ENCODE measurements at regions not wholly inside any gene's neighbourhood (a gene's known extent, or its start where the extent isn't known, plus 50 kb on each side); places are given as distances from the start of the nearest gene placed in this dataset.
"Not testable (repeated sequence)": the region's sequence is repeated elsewhere in the genome, so short reads cannot be mapped to it uniquely, and the experiment has no call there.

- peak; percentile 3 to 31 for DNase-seq (ENCODE audit: low read depth in 2 of 2)
Observed at GRCh38 chr11:122202951-122203456, 87.0 kb upstream of the BLID start.

- no peak for DNase-seq (ENCODE audit: low read depth in 2 of 2)
Observed at GRCh38 chr11:122202161-122202950, 86.3 kb upstream of the BLID start.

- no peak for DNase-seq (ENCODE audit: low read depth in 2 of 2)
Observed at GRCh38 chr11:122201106-122201505, 85.1 kb upstream of the BLID start.

GRCh38 chr11:122199661-122200060 lies 83.6 kb upstream of the BLID start:
- no peak for DNase-seq (ENCODE audit: low read depth in 2 of 2)

- no peak for DNase-seq (ENCODE audit: low read depth in 2 of 2)
Observed at GRCh38 chr11:122198291-122198983, 82.4 kb upstream of the BLID start.

- DNase-seq (ENCODE audit: low read depth in 2 of 2): no peak
Observed at GRCh38 chr11:122197066-122197987, 81.3 kb upstream of the BLID start.

- DNase-seq (ENCODE audit: low read depth in 2 of 2): no peak
Observed at GRCh38 chr11:122195790-122196189, 79.8 kb upstream of the BLID start.

GRCh38 chr11:122193881-122194480 lies 78.0 kb upstream of the BLID start:
- not testable (repeated sequence) for DNase-seq (ENCODE audit: low read depth in 2 of 2)

- no peak for DNase-seq (ENCODE audit: low read depth in 2 of 2)
Observed at GRCh38 chr11:122193457-122193856, 77.4 kb upstream of the BLID start.

GRCh38 chr11:122192634-122193255 lies 76.7 kb upstream of the BLID start:
- DNase-seq (ENCODE audit: low read depth in 2 of 2): no peak

GRCh38 chr11:122190768-122191167 lies 74.8 kb upstream of the BLID start:
- DNase-seq (ENCODE audit: low read depth in 2 of 2): no peak

GRCh38 chr11:122189229-122189628 lies 73.2 kb upstream of the BLID start:
- no peak for DNase-seq (ENCODE audit: low read depth in 2 of 2)

GRCh38 chr11:122187373-122188165 lies 71.6 kb upstream of the BLID start:
- no peak for DNase-seq (ENCODE audit: low read depth in 2 of 2)

GRCh38 chr11:122186439-122187080 lies 70.5 kb upstream of the BLID start:
- no peak for DNase-seq (ENCODE audit: low read depth in 2 of 2)

GRCh38 chr11:122183933-122184332 lies 67.9 kb upstream of the BLID start:
- no peak for DNase-seq (ENCODE audit: low read depth in 2 of 2)

- DNase-seq (ENCODE audit: low read depth in 2 of 2): no peak
Observed at GRCh38 chr11:122181893-122182292, 65.9 kb upstream of the BLID start.

- no peak for DNase-seq (ENCODE audit: low read depth in 2 of 2)
Observed at GRCh38 chr11:122181372-122181771, 65.4 kb upstream of the BLID start.

- DNase-seq (ENCODE audit: low read depth in 2 of 2): no peak
Observed at GRCh38 chr11:122179961-122180834, 64.2 kb upstream of the BLID start.

GRCh38 chr11:122178795-122179194 lies 62.8 kb upstream of the BLID start:
- DNase-seq (ENCODE audit: low read depth in 2 of 2): no peak

Data from stimulated activated CD4-positive, alpha-beta T cell treated with anti-CD3 and anti-CD28 coated beads, Interleukin-12 subunit alpha, Interleukin-12 subunit beta, amount 100 ng/mL, for 24 hours (primary cell).